GM23338 (cell line): ENCODE measurements at regions not wholly inside any gene's neighbourhood (a gene's known extent, or its start where the extent isn't known, plus 50 kb on each side); places are given as distances from the start of the nearest gene placed in this dataset.
"Not testable (repeated sequence)": the region's sequence is repeated elsewhere in the genome, so short reads cannot be mapped to it uniquely, and the experiment has no call there.

Experiments used
- CREB1 ChIP-seq: fragments of 250-450 bp; sonication (Bioruptor Pico); IDR thresholded peaks from 2 replicates; pipeline ENCODE4 v1.5.0; 2020; ENCODE audit warnings: low read depth, mild to moderate bottlenecking, moderate library complexity
- CTCF ChIP-seq, 2 experiments: fragments of 200-600 bp in 1 of 2; sonication (generic) in 1 of 2; conservative IDR thresholded peaks; 2 replicates each; pipeline versions ENCODE4 v1.5.1 to v1.6.1; 2016 to 2017; ENCODE audit warnings: antibody characterized with exemption in 2 of 2, low read depth in 2 of 2, mild to moderate bottlenecking in 2 of 2, moderate library complexity in 1 of 2
- ETS1 ChIP-seq: IDR thresholded peaks from 2 replicates; pipeline ENCODE4 v1.6.1; 2016; ENCODE audit warnings: antibody characterized with exemption
- EZH2 ChIP-seq: fragments of 200-600 bp; sonication (generic); IDR thresholded peaks from one replicate; pipeline ENCODE4 v1.8.0; 2017; ENCODE audit warnings: antibody characterized with exemption, mild to moderate bottlenecking, low read depth; ENCODE audit not compliant: unreplicated experiment
- EZH2phosphoT487 ChIP-seq: fragments of 200-600 bp; sonication (generic); IDR thresholded peaks from one replicate; pipeline ENCODE4 v1.8.1; 2018; ENCODE audit warnings: antibody characterized with exemption; ENCODE audit not compliant: unreplicated experiment
- JUNB ChIP-seq: IDR thresholded peaks from one replicate; pipeline ENCODE4 v1.6.1; 2016; ENCODE audit warnings: antibody characterized with exemption; ENCODE audit not compliant: unreplicated experiment
- NANOG ChIP-seq: IDR thresholded peaks from 2 replicates; pipeline ENCODE4 v1.6.1; 2016; ENCODE audit warnings: antibody characterized with exemption, borderline replicate concordance
- POLR2AphosphoS5 ChIP-seq: IDR thresholded peaks from 2 replicates; pipeline ENCODE4 v1.6.1; 2016; ENCODE audit warnings: antibody characterized with exemption, low read depth
- REST ChIP-seq: IDR thresholded peaks from one replicate; pipeline ENCODE4 v1.6.1; 2018; ENCODE audit warnings: antibody characterized with exemption; ENCODE audit not compliant: unreplicated experiment
- STAT1 ChIP-seq: IDR thresholded peaks from one replicate; pipeline ENCODE4 v1.6.1; 2016; ENCODE audit warnings: antibody characterized with exemption; ENCODE audit not compliant: unreplicated experiment
- ZNF114 ChIP-seq: fragments of 250-450 bp; sonication (Bioruptor Pico); IDR thresholded peaks from 2 replicates; pipeline ENCODE4 v1.5.0; 2020; ENCODE audit warnings: mild to moderate bottlenecking, moderate library complexity
- ZNF331 ChIP-seq: fragments of 250-450 bp; sonication (Bioruptor Pico); IDR thresholded peaks from 2 replicates; pipeline ENCODE4 v1.5.0; 2020; ENCODE audit warnings: low read depth, mild to moderate bottlenecking, moderate library complexity
- ZNF462 ChIP-seq: fragments of 250-450 bp; sonication (Bioruptor Pico); IDR thresholded peaks from 2 replicates; pipeline ENCODE4 v1.5.0; 2020; ENCODE audit warnings: mild to moderate bottlenecking, moderate library complexity

- not testable (repeated sequence) for TF ChIP-seq CTCF (conservative IDR thresholded peaks at IDR 0.05; ENCODE audit: low read depth in 2 of 2); EZH2; REST; CREB1 (CRISPR knock-in tag); POLR2AphosphoS5; ETS1; EZH2phosphoT487; STAT1; ZNF462; JUNB; ZNF114 (CRISPR knock-in tag); ZNF331 (CRISPR knock-in tag); NANOG
These were observed 280.8 kb downstream of the SOCS6 start for GRCh38 chr18:70569647-70570046.
